Right atrium auricular region (tissue), 2 donors: ENCODE measurements at regions not wholly inside any gene's neighbourhood (a gene's known extent, or its start where the extent isn't known, plus 50 kb on each side); places are given as distances from the start of the nearest gene placed in this dataset.

ENCODE experiments used
- DNase-seq: peaks from one replicate; pipeline ENCODE4 v3.0.0-alpha.2; 2019; ENCODE audit warnings: low spot score
- H3K27ac ChIP-seq, 2 donors: fragments of 200-600 bp; sonication (generic); 1 replicate in 1 of 2; 2 replicates in 1 of 2; pipeline ENCODE4 v1.5.1; 2016 to 2019
- H3K27me3 ChIP-seq, 2 donors: fragments of 200-600 bp; sonication (generic); one replicate each; pipeline versions ENCODE4 v1.5.1 to v1.6.0; 2017 to 2019
- H3K36me3 ChIP-seq: fragments of 200-600 bp; sonication (generic); one replicate; pipeline ENCODE4 v1.5.1; 2016
- H3K4me1 ChIP-seq, 2 donors: fragments of 200-600 bp; sonication (generic); one replicate each; pipeline versions ENCODE4 v1.5.1 to v1.6.0; 2017 to 2019
- H3K4me3 ChIP-seq, 2 donors: fragments of 200-600 bp; sonication (generic); 1 replicate in 1 of 2; 2 replicates in 1 of 2; pipeline ENCODE4 v1.5.1; 2017 to 2019; ENCODE audit warnings: mild to moderate bottlenecking in 1 of 2, moderate library complexity in 1 of 2
- H3K9me3 ChIP-seq, 2 donors: fragments of 200-600 bp; sonication (generic); one replicate each; pipeline ENCODE4 v1.5.1; 2019
- CTCF ChIP-seq, 2 donors: fragments of 200-600 bp; sonication (generic); IDR thresholded peaks; one replicate each; pipeline ENCODE4 v1.5.1; 2019; ENCODE audit warnings: antibody characterized with exemption in 2 of 2

GRCh38 chr10:52665821-52666220 lies 106.8 kb downstream of the MBL2 start:
- peaks cover 0 to 20% of the 10 kb centered on the region in 2 donors for H3K9me3 ChIP-seq
- no peaks in the 10 kb centered on the region for H3K4me1 ChIP-seq

GRCh38 chr10:52666931-52667330 lies 105.7 kb downstream of the MBL2 start:
- Histone ChIP-seq H3K4me1 (no peaks in the 10 kb centered on the region), H3K27ac (no peak overlapping the region), H3K27me3 (no peaks in the 10 kb centered on the region), H3K9me3 (peaks cover 0 to 20% of the 10 kb centered on the region in 2 donors), H3K36me3 (no peaks in the 10 kb centered on the region), H3K4me3 (no peak overlapping the region)
- no peak for DNase-seq
- TF ChIP-seq CTCF (IDR thresholded peaks at IDR 0.05), result no peak

More at GRCh38 chr10:52665821-52666220, 106.8 kb downstream of the MBL2 start:
- no peak overlapping the region for H3K4me3 ChIP-seq
- no peaks in the 10 kb centered on the region for H3K27me3 ChIP-seq
- H3K27ac ChIP-seq, result no peak overlapping the region
- no peak for TF ChIP-seq CTCF (IDR thresholded peaks at IDR 0.05)
- H3K36me3 ChIP-seq, result no peaks in the 10 kb centered on the region
- DNase-seq, result no peak

GRCh38 chr10:52668024-52668423 lies 104.6 kb downstream of the MBL2 start:
- H3K4me1 ChIP-seq, result no peaks in the 10 kb centered on the region

GRCh38 chr10:52672880-52673279 lies 99.7 kb downstream of the MBL2 start:
- no peaks in the 10 kb centered on the region for H3K27me3 ChIP-seq
- no peaks in the 10 kb centered on the region for H3K36me3 ChIP-seq
- no peak overlapping the region for H3K4me3 ChIP-seq
- no peak for TF ChIP-seq CTCF (IDR thresholded peaks at IDR 0.05)
- DNase-seq, result no peak
- peaks cover 0 to 5% of the 10 kb centered on the region in 2 donors for H3K9me3 ChIP-seq
- H3K27ac ChIP-seq, result no peak overlapping the region
- H3K4me1 ChIP-seq, result no peaks in the 10 kb centered on the region

More at GRCh38 chr10:52668024-52668423, 104.6 kb downstream of the MBL2 start:
- H3K9me3 ChIP-seq, result peaks cover 0 to 20% of the 10 kb centered on the region in 2 donors
- no peak overlapping the region for H3K4me3 ChIP-seq
- H3K27ac ChIP-seq, result no peak overlapping the region
- DNase-seq, result no peak
- TF ChIP-seq CTCF (IDR thresholded peaks at IDR 0.05), result no peak
- no peaks in the 10 kb centered on the region for H3K27me3 ChIP-seq
- no peaks in the 10 kb centered on the region for H3K36me3 ChIP-seq

GRCh38 chr10:52673468-52673867 lies 99.1 kb downstream of the MBL2 start:
- no peaks in the 10 kb centered on the region for H3K4me1 ChIP-seq
- DNase-seq, result no peak
- H3K27ac ChIP-seq, result no peak overlapping the region
- no peaks in the 10 kb centered on the region for H3K27me3 ChIP-seq
- no peak for TF ChIP-seq CTCF (IDR thresholded peaks at IDR 0.05)
- H3K9me3 ChIP-seq, result no peaks in the 10 kb centered on the region
- H3K36me3 ChIP-seq, result no peaks in the 10 kb centered on the region
- no peak overlapping the region for H3K4me3 ChIP-seq

- Histone ChIP-seq H3K27ac (no peak overlapping the region), H3K4me3 (no peak overlapping the region), H3K27me3 (no peaks in the 10 kb centered on the region), H3K9me3 (no peaks in the 10 kb centered on the region), H3K4me1 (no peaks in the 10 kb centered on the region), H3K36me3 (no peaks in the 10 kb centered on the region)
- no peak for DNase-seq
- TF ChIP-seq CTCF (IDR thresholded peaks at IDR 0.05), result no peak
These were observed 98.1 kb downstream of the MBL2 start for GRCh38 chr10:52674474-52674873.
